A204.1 (cell line): ENCODE measurements at regions not wholly inside any gene's neighbourhood (a gene's known extent, or its start where the extent isn't known, plus 50 kb on each side); places are given as distances from the start of the nearest gene placed in this dataset.

ENCODE experiments used
- FAIRE-seq: peaks from 2 replicates; lab custom pipeline; 2012; peaks lifted over from hg19 to GRCh38; lab: Jason Lieb, UNC

- no peak for FAIRE-seq
Measured at GRCh38 chr2:211237586-211238275, 681.3 kb downstream of the CPS1 start.

GRCh38 chr2:211241891-211242290 is 685.5 kb downstream of the CPS1 start:
- no peak for FAIRE-seq

GRCh38 chr2:211247751-211248150 is 691.4 kb downstream of the CPS1 start:
- no peak for FAIRE-seq

- no peak for FAIRE-seq
Measured at GRCh38 chr2:211248841-211249240, 692.4 kb downstream of the CPS1 start.

- FAIRE-seq = no peak
Measured at GRCh38 chr2:211251016-211251415, 694.6 kb downstream of the CPS1 start.

- no peak for FAIRE-seq
Measured at GRCh38 chr2:211258646-211259335, 702.4 kb downstream of the CPS1 start.

GRCh38 chr2:211259831-211260476 is 703.6 kb downstream of the CPS1 start:
- no peak for FAIRE-seq

- no peak for FAIRE-seq
Measured at GRCh38 chr2:211270257-211270656, 713.9 kb downstream of the CPS1 start.

- FAIRE-seq = no peak
Measured at GRCh38 chr2:211281430-211282073, 725.2 kb downstream of the CPS1 start.

- FAIRE-seq = no peak
Measured at GRCh38 chr2:211302676-211303075, 746.3 kb downstream of the CPS1 start.

GRCh38 chr2:211306929-211307328 is 750.5 kb downstream of the CPS1 start:
- no peak for FAIRE-seq
